ENCODE measurements at regions not wholly inside any gene's neighbourhood (a gene's known extent, or its start where the extent isn't known, plus 50 kb on each side); places are given as distances from the start of the nearest gene placed in this dataset.
"Not testable (repeated sequence)": the region's sequence is repeated elsewhere in the genome, so short reads cannot be mapped to it uniquely, and the experiment has no call there.

- no peak for DNase-seq (ENCODE audit: low read depth)
Measured at GRCh38 chr2:205865056-205865455, 182.8 kb downstream of the NRP2 start.

- DNase-seq (ENCODE audit: low read depth) = peak; percentile 71
Measured at GRCh38 chr2:205864491-205864890, 182.2 kb downstream of the NRP2 start.

- DNase-seq (ENCODE audit: low read depth) = not testable (repeated sequence)
Measured at GRCh38 chr2:205862761-205863160, 180.5 kb downstream of the NRP2 start.

GRCh38 chr2:205860885-205861284, 178.6 kb downstream of the NRP2 start:
- DNase-seq (ENCODE audit: low read depth) = no peak

DNA sequence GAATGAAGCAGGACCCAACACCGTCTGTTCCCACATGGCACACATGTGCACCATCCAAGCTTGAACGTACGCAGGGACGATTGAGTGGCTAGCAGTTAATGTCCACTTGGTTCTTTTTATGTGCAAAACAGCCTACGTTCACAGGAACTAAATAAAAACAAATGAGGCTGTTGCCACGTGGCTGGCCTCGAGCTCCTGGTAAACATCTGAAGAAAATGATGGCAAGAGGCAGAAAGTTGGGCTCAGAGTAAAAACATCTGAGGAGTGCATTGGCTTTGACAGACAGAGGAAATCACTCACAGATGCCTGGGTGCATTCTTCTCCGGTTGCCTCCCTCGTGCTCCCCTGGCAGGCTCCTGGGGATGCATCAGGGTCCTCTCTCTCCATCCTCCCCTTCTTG, 177.9 kb downstream of the NRP2 start:
- no peak for DNase-seq (ENCODE audit: low read depth)

DNA sequence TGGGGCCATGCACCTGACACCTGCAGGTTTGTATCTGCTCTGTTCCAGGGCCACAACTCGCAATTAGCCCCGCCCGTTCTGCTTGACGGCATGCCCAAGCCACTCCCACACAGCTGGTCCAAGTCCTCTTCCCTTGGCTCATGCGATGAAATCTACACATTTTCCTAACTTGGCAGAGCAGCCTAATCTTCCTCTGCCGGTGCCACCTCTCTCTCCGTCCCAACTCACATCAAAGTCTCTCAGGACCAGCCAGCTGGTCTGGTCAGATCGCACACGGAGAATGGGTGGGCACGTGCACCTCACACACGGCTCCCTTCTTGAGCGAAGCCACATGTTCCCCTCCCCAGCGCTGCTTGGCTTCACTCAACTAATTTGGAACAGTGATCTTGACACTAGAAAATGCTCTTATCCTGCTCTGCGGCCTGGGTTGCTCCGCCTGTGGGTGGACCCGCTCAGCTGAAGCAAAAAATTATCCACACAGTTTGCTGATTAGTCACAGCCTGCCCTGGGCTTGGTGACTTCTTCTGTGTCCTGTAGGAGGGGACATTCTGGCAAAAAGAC, 176.7 kb downstream of the NRP2 start:
- peak; percentile 51 for DNase-seq (ENCODE audit: low read depth)

GRCh38 chr2:205858275-205858674, 176.0 kb downstream of the NRP2 start:
- no peak for DNase-seq (ENCODE audit: low read depth)

DNA sequence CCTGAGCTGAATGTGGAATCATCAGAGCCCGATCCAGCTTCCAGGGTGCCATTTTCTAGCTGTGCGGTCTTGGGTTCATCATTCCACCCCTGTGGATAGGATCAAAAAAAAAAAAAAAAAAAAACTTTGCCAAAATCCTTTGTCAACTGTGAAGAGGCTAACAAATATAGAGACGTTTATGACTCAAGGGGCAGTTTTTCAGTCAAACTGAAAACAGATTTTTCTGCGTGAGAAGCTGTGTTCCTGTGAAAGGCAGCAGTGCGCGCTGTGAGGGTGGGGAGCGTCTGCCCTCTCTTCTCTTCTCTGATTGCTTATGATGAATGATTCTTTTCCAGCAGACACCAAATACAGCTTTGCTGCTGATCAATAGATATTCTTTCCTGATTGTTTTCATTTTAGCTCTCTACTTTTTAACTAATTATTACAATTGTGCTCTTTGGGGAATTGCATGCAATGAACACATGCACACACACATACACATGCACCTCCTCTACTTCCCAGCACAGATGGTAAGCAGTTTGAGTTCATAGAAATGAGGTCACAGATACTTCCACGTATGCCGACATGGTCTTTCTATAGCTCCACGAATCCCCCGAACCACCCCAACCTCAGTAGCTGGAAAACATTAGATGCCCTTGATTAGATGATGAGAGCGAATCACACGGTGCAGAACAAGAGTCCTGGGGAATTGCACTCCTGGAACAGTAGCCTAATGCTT, 175.4 kb downstream of the NRP2 start:
- no peak for DNase-seq (ENCODE audit: low read depth)

DNA sequence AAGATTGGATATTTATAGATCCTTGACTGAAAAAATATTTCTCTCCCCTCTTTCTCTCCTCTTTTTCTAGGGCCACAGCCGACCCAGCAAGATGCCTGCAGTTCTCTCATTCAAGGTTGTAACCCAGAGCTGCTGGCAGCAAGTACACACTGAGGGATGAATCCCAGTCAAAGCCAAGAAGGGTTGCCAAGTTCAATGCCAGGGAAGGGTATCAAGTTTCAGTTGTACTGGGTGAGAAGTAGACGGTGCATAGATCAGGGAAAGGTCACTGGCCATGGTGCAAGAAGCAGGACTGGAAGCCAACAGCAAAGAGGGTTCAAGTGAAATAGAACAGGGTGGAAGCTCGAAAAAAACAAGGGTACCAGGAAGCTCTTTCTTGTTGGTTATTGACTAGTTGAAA, 170.2 kb downstream of the NRP2 start:
- DNase-seq (ENCODE audit: low read depth) = no peak

- DNase-seq (ENCODE audit: low read depth) = no peak
Measured at GRCh38 chr2:205850611-205851010, 168.3 kb downstream of the NRP2 start.

DNA sequence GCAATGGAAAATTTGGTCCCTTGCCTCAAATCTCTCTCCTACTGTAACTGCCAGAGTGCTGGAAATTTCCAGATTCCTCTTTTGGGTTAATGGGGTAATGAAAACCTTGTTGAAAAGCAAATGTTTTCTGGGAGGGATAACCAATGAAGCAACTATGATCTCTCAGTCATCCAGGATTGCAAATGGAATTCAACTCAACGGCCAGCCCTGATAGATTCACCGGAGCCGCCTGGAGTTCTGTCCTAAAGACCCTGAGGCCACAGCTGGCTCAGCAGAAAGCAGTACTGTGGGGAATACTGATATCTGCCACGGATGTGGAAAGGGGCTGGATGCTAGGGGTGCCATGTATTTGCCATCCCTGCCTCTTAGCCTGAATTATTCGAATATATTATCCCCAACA, 167.8 kb downstream of the NRP2 start:
- no peak for DNase-seq (ENCODE audit: low read depth)

- DNase-seq (ENCODE audit: low read depth) = peak; percentile 16
Measured at GRCh38 chr2:205849136-205849535, 166.8 kb downstream of the NRP2 start.

DNA sequence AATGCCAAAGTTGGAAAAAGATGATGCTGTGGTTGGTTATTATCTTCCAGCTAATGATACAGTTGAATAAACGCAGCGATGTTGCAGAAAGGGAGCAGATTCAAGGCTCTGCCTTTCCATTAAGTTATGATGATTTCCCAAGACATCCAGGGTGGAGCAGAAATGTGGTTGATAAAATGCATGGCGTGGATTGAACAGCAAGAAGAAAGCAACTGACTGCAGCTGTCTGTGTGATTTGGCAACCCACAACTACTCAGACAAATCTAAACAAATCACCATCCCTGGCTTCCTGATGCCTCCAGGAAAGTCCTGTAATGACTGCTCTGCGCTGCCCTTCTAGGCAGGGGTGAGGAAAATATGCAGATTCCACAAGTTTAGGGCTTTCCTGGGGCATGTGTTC, 166.3 kb downstream of the NRP2 start:
- peak; percentile 50 for DNase-seq (ENCODE audit: low read depth)
